ENCODE measurements at regions not wholly inside any gene's neighbourhood (a gene's known extent, or its start where the extent isn't known, plus 50 kb on each side); places are given as distances from the start of the nearest gene placed in this dataset.

GRCh38 chr14:38724621-38725020, 378.4 kb downstream of the SEC23A start:
- no peak overlapping the region for H3K4ac ChIP-seq (replicated peaks; ENCODE audit: insufficient read length, low read depth, low read length)
- H3K36me3 ChIP-seq (ENCODE audit: control insufficient read depth in 2 of 4, insufficient read depth in 4 of 4, low read length in 3 of 4) = no peaks in the 10 kb centered on the region
- H4K91ac ChIP-seq (replicated peaks; ENCODE audit: insufficient read length, low read length) = no peak overlapping the region
- no peak overlapping the region for H2BK120ac ChIP-seq (replicated peaks; ENCODE audit: low read depth, low read length)
- CTCF ChIA-PET (ENCODE audit: partially characterized antibody) = interaction anchor here (0.9 to 13.1 kb wide), 10 partner anchors 9 to 292 kb away, joined by 3 to 235 read pairs (median 6); no protein-coding TSS in a partner anchor
- no peaks in the 10 kb centered on the region for H4K20me1 ChIP-seq (replicated peaks in 1 of 2; ENCODE audit: control insufficient read depth in 1 of 2, insufficient read depth in 2 of 2, low read length in 2 of 2)
- H4K8ac ChIP-seq (ENCODE audit: extremely low read depth, insufficient read depth, low read length) = no peak overlapping the region
- H3K18ac ChIP-seq (ENCODE audit: extremely low read depth, low read length) = no peak overlapping the region
- WGBS, 2 experiments (ENCODE audit: extremely low coverage in 1 of 2, insufficient coverage in 1 of 2, insufficient read length in 1 of 2, insufficient replicate concordance in 2 of 2, low coverage in 1 of 2, low lambda C conversion rate in 2 of 2, missing lambda C conversion rate in 1 of 2) = 92% methylated on average over 3 of the region's 3 CpGs; no CpG with 5 or more reads in 1 of the 2 experiments
- H2BK5ac ChIP-seq (ENCODE audit: low read depth, low read length) = no peak overlapping the region
- no peaks in the 10 kb centered on the region for H3K4me1 ChIP-seq (replicated peaks in 1 of 4; ENCODE audit: control insufficient read depth in 3 of 4, insufficient read depth in 4 of 4, low read length in 3 of 4)
- H3K56ac ChIP-seq (replicated peaks; ENCODE audit: insufficient read length, low read depth, low read length) = no peak overlapping the region
- no peak overlapping the region for H3K14ac ChIP-seq (ENCODE audit: insufficient read length)
- H3K23ac ChIP-seq (ENCODE audit: insufficient read length) = no peak overlapping the region
- H3K4me3 ChIP-seq (ENCODE audit: extremely low read depth in 1 of 4, insufficient read depth in 2 of 4, low read depth in 3 of 4, low read length in 4 of 4) = no peak overlapping the region
- no peaks in the 10 kb centered on the region for H3K23me2 ChIP-seq (ENCODE audit: low read depth, low read length)
- TF ChIP-seq YY1 (IDR thresholded peaks at IDR 0.05; ENCODE audit: low read depth, low read length) (no peak), RFX5 (IDR thresholded peaks at IDR 0.05; ENCODE audit: borderline replicate concordance, low read depth, low read length) (no peak), CREB1 (IDR thresholded peaks at IDR 0.05) (no peak), TAF7 (optimal IDR thresholded peaks at IDR 0.05; ENCODE audit: borderline replicate concordance, low read depth, low read length) (no peak), CHD1 (IDR thresholded peaks at IDR 0.05; ENCODE audit: low read depth, low read length) (no peak), FOSL1 (IDR thresholded peaks at IDR 0.05; ENCODE audit: insufficient read depth, low read depth, low read length) (no peak), EGR1 (IDR thresholded peaks at IDR 0.05; ENCODE audit: borderline replicate concordance, low read depth, low read length) (no peak), SIRT6 (IDR thresholded peaks at IDR 0.05; ENCODE audit: low read length) (no peak), CHD2 (IDR thresholded peaks at IDR 0.05; ENCODE audit: low read length) (no peak), TAF1 (IDR thresholded peaks at IDR 0.05; ENCODE audit: low read depth, low read length) (no peak), BCL11A (IDR thresholded peaks at IDR 0.05; ENCODE audit: low read depth in 2 of 2, low read length in 2 of 2) (no peak), ATF3 (IDR thresholded peaks at IDR 0.05; ENCODE audit: insufficient read depth, low read depth, low read length) (no peak), GTF2F1 (IDR thresholded peaks at IDR 0.05; ENCODE audit: borderline replicate concordance, low read depth, low read length) (no peak), KDM1A (IDR thresholded peaks at IDR 0.05; ENCODE audit: borderline replicate concordance, low read length) (no peak)
- H3K79me1 ChIP-seq (ENCODE audit: low read depth, low read length) = no peaks in the 10 kb centered on the region
- H4K5ac ChIP-seq (ENCODE audit: insufficient read length, low read depth, low read length) = no peak overlapping the region
- no peak overlapping the region for H3K4me2 ChIP-seq (ENCODE audit: insufficient read depth in 1 of 2, low read depth in 2 of 2, low read length in 2 of 2)
- H2AFZ ChIP-seq (ENCODE audit: low read length) = no peak overlapping the region
- no peak overlapping the region for H3K9ac ChIP-seq (replicated peaks in 1 of 4; ENCODE audit: extremely low read depth in 1 of 4, low read depth in 3 of 4, low read length in 3 of 4)
- H3K79me2 ChIP-seq (ENCODE audit: control insufficient read depth in 1 of 2, insufficient read depth in 2 of 2, low read length in 2 of 2) = no peaks in the 10 kb centered on the region
- H3K9me3 ChIP-seq (ENCODE audit: insufficient read depth in 2 of 2, low read depth in 1 of 2, low read length in 1 of 2) = no peaks in the 10 kb centered on the region; a peak in 1 of 4 replicates
- H2BK20ac ChIP-seq (ENCODE audit: low read length) = no peak overlapping the region
- no peak for FAIRE-seq
- no peak overlapping the region for H2BK15ac ChIP-seq (ENCODE audit: low read length)
- POLR2A ChIA-PET (ENCODE audit: partially characterized antibody) = no interaction called here
- peaks cover 0 to 1% (median 0%) of the 10 kb centered on the region in 4 experiments; a peak in 1 of 7 replicates for H3K27me3 ChIP-seq (replicated peaks in 1 of 4; ENCODE audit: control insufficient read depth in 3 of 4, extremely low read depth in 1 of 4, insufficient read depth in 3 of 4, low read length in 3 of 4)
- DNase-seq (ENCODE audit: low read depth in 1 of 2, low spot score in 2 of 2) = no peak
- H3K27ac ChIP-seq (ENCODE audit: low read depth, low read length) = no peak overlapping the region
- H2BK12ac ChIP-seq (ENCODE audit: low read depth, low read length) = no peak overlapping the region
- H2AK5ac ChIP-seq (ENCODE audit: low read depth, low read length) = no peak overlapping the region

Measured in H1 (cell line).